ENCODE measurements at regions not wholly inside any gene's neighbourhood (a gene's known extent, or its start where the extent isn't known, plus 50 kb on each side); places are given as distances from the start of the nearest gene placed in this dataset.

GRCh38 chr9:24721621-24722020 lies 175.9 kb upstream of the IZUMO3 start:
- no peak for TF ChIP-seq CTCF (IDR thresholded peaks at IDR 0.05)
- no peak for TF ChIP-seq POLR2AphosphoS5 (IDR thresholded peaks at IDR 0.05)

Measured in transverse colon (tissue), 4 donors.